GM21529 (cell line): ENCODE measurements at regions not wholly inside any gene's neighbourhood (a gene's known extent, or its start where the extent isn't known, plus 50 kb on each side); places are given as distances from the start of the nearest gene placed in this dataset.

Experiments
- ATAC-seq: cut with Tn5 transposase; IDR thresholded peaks from one replicate; pipeline ENCODE4 v1.9.1; 2021; ENCODE audit not compliant: unreplicated experiment

DNA sequence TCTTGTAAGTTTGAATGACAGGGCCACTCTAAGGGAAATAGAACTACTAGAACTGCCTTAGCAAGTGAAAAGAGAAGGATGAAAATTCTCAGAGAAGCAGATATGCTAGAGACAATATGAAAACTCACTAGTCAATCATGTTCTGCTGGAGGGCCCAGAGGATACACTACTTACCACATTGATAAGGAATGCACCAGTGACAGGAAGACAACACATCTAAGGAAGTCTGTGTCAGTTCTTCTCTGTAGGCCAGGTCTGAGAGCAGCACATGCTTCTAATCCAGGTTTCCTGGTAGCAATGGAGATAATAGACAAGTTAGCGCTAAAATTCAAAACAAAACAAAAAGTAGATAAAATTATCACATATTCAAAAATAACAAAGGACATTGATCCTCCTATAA, 235.2 kb upstream of the AKR1E2 start:
- ATAC-seq: no peak

GRCh38 chr10:4588824-4589223, 237.2 kb upstream of the AKR1E2 start:
- ATAC-seq: no peak

DNA sequence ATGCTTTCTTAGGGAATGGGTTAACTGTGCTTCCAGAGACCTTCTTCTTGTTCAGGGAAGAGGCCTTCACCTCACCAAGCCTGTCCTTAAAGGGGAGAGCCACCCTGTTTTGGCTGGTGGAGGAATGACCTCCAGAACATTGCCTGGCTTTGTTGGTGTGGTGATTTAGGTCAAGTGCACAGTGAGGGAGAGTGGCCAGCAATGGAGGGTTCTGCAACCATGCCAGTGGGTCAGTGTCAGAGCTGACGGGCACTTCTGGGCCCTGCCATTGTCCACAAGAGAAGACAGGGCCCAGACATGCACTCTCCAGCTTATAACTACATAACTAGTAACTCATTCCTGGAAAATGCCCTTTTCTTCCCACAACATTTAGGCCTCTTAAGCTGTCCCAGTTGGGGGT, 238.5 kb upstream of the AKR1E2 start:
- ATAC-seq: no peak

GRCh38 chr10:4586776-4587175, 239.2 kb upstream of the AKR1E2 start:
- ATAC-seq: no peak

DNA sequence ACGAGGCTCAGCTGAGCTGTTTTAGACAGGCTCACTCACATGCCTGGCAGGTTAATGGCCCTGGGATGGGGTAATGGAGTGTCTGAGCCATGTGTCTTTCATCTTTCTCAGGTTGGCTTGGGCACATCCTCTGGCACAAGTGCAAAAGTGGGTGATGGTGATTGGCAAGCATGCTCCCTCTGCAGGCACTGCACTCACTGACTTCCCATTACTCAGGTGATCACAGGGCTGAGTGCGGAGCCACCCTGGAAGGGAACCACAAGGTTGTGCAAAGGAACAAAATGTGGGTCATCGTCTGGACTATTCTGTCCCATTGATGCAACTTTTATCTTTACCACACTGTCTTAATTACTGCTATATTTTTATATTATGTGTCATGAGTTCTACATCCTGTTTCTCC, 244.1 kb upstream of the AKR1E2 start:
- ATAC-seq: no peak

DNA sequence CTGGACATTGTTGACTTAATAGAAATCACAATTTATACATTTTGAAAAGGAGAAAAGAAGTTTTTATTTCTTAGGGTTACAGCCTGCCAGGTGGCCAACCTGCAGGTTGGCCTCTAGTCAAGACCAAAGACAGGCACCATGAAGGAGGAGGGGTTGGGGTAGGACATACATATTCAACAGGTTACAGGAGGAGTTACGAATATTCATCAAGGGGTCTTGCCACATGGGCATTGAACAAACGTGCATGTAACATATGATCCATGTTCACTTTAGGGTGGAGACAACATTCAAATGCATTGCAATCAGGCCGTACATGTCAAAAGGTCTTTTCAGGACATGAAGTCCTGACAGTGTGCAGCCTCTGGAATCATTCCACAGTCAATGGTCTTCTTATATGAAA, 246.2 kb upstream of the AKR1E2 start:
- ATAC-seq: no peak

- no peak for ATAC-seq
These were observed 249.8 kb upstream of the AKR1E2 start for GRCh38 chr10:4576206-4576605.

- no peak for ATAC-seq
These were observed 256.9 kb upstream of the AKR1E2 start for GRCh38 chr10:4569151-4569550.

DNA sequence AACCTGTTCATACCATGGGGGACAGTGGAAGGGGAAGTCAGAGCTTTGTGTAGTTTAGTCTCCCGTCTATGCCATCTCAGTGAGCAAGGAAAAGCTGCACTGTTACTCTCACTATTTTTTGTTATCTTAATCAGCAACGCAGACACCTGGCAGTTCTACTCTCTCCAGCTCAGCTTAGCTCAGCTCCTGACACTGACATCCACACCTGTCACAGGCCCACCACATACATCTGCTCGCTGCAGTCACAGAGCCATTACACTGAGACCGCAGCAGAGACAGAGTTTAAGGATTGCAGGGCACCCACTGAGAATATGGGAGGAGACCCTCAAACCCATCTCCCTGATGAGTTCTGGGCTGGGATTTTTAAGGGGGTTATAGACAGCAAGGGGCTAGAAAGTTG, 257.3 kb upstream of the AKR1E2 start:
- ATAC-seq: no peak

- no peak for ATAC-seq
These were observed 257.9 kb upstream of the AKR1E2 start for GRCh38 chr10:4568086-4568485.

- ATAC-seq: no peak
These were observed 258.4 kb upstream of the AKR1E2 start for GRCh38 chr10:4567637-4568036.

DNA sequence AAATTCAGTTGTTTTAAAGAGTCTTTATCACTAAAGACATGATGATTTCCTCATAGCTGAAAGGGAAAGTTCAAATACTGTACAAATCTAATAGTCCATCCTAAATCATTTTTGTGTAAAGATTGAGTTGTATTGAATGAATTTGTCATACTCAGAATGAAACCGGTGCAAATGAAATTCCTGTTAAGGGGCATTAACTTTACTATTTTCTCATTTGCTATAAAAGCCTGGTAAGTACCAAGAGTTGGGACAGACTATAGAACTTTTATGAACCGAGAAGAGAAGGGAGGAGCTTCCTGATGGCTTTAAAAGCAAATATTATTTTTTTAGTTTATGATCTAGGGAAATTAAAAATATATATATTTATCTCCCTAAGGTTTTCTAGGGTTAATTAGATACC, 260.0 kb upstream of the AKR1E2 start:
- no peak for ATAC-seq

GRCh38 chr10:4561296-4561695, 264.7 kb upstream of the AKR1E2 start:
- ATAC-seq: no peak

DNA sequence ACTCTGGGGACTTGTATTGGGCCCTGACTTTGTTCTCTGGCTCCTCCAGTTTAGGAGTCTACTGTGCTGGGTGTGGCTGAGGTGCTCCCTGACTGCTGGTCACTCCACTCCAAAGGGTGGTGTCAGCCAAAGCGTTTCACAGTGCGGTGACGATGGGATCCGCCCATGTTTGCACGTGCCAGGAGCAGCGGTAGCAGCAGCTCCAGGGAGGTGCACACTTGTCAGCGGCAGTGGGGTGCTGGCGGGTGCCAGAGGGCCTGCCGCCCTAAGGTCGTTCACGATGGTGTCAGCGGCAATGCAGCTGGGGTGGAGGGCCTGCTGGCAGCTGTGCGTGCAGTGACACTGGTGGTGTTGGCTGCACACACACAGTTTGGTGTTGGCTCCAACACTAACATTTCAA, 268.5 kb upstream of the AKR1E2 start:
- no peak for ATAC-seq

GRCh38 chr10:4556527-4556926, 269.5 kb upstream of the AKR1E2 start:
- no peak for ATAC-seq

DNA sequence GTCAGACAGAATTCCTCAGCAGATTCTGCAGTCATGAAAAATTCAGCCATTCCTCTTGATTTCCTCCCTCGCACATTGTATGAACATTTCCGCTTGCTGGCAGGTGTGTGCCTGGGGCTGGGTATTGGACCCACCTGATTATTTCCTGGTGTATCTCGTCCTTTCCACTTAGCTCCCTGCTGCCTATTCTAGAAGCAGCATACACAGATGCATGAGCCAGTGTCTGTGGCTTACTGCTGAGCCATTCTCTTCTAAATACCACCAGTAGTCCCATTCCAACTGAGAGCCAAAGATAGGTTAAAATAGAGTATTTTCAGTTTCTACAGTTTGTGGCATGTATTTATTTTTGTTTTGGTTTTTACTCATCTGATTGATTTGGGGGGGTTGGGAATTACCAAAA, 270.1 kb upstream of the AKR1E2 start:
- no peak for ATAC-seq

DNA sequence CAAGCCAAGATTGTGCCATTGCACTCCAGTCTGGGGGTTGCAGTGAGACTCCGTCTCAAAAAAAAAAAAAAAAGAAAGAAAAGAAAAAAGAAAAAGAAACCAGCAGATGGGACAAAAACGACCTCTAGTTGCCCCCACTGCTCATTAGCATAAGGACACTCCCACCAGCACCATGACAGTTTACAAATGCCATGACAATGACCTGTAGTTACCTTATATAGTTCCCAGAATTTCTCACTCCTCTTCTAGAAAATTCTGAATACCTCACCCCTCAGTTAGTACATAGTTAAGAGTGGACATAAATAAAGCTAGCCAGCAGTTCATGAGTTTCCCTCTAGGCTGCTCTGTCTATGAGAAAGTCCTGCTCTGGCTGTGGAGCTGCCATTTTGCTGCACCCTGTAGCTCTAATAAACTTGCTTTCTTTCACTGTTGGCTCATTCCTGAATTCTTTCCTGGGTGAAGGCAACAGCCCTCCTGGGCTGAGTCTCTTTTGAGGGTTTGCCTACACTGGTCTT, 276.8 kb upstream of the AKR1E2 start:
- ATAC-seq: no peak

GRCh38 chr10:4546931-4547330, 279.1 kb upstream of the AKR1E2 start:
- ATAC-seq: no peak

DNA sequence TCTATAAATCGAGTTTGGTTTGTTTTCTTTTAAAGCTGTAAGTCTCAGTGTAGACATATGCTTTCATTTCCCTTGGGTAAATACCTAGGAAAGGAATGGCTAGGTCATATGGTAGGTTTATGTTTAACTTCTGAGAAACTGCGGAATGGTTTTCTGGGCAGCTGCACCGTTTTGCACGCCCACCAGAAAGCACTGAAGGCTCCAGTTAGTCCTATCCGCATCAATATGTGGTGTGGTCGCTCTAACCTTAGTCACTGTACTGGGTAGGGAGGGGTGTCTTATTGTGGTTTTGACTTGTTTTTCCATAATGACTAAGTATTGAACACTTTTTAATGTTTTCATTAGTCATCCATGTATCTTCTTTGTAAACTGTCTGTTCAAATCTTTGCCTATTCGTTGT, 279.5 kb upstream of the AKR1E2 start:
- no peak for ATAC-seq

DNA sequence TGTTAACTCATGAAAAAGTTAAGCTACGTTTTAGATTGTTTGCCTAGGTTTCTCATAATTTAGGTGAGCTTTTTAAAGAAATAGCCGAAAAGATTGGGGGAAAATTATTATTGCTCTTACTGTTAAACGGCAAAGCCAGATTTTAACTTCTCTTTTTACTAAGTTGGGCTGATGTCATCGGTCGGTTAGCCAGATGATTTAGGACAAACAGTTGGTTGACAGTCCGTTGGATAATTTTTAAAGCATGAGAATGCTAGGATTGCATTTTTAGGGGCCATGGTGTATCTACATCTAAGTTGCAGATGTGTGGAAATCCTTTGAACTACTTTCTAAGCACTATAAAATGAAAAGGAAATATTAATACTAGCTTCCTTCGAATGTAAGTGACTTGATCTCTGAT, 280.9 kb upstream of the AKR1E2 start:
- no peak for ATAC-seq

- no peak for ATAC-seq
These were observed 282.0 kb upstream of the AKR1E2 start for GRCh38 chr10:4543938-4544533.

DNA sequence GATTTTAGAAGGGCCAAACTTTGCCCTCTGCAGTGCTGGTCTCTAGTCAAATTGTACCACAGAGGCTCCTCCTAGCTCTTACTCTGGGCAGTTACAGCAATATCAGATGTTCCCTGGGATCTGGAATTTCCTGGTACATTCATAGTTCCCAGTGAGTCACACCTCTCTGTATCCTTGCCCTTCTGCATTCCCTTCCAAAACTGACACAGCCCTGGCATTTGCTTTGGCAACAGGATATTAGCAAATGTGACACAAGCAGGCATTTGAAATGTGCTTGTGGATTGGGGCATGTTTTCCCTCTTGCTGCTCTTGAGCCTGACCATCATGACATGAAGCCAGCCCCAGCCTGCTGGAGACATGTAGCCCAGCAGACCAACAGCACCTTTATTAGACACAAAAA, 284.7 kb upstream of the AKR1E2 start:
- ATAC-seq: no peak

GRCh38 chr10:4538016-4538415, 288.0 kb upstream of the AKR1E2 start:
- ATAC-seq: no peak

DNA sequence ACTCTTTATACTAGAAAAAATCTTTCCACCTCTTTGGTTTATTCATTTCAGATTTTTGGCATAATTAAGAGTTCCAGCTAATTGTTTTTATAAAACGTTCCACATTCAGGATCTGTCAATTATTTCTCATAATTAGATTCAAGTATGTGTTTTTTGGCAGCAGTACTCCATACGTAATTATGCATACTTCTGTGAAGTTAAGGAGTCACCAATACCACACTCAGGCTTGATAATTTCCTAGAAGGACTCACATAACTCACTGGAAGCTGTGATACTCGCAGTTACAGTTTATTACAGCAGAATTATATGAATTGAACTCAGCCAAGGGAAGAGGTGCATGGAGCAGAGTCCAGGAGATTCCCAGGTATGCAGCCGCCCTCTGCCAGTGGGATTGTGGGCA, 290.5 kb upstream of the AKR1E2 start:
- ATAC-seq: no peak
